WTC11 (cell line): ENCODE measurements at regions not wholly inside any gene's neighbourhood (a gene's known extent, or its start where the extent isn't known, plus 50 kb on each side); places are given as distances from the start of the nearest gene placed in this dataset.

Source experiments
- ATAC-seq: fragments of 200-7000 bp; cut with Tn5 transposase; 2 replicates; pipeline ENCODE4 v1.10.0; 2021; ENCODE audit warnings: mild to moderate bottlenecking, moderate library complexity
- CTCF ChIA-PET: fragments of 300-600 bp; sonication (Branson Sonifier 250); formaldehyde crosslinking; loops from one replicate; lab custom pipeline; 2021; ENCODE audit warnings: antibody characterized with exemption; lab: Charles Lee
- POLR2A ChIA-PET: fragments of 350-600 bp; sonication (Branson Sonifier 250); formaldehyde crosslinking; loops from one replicate; lab custom pipeline; 2021; ENCODE audit warnings: antibody characterized with exemption; lab: Charles Lee
- DNase-seq: peaks from one replicate; pipeline ENCODE4 v3.0.0; 2021; ENCODE audit warnings: low spot score
- H3K27ac Mint-ChIP-seq: 2 replicates; pipeline ENCODE4 v1.8.0; 2021; ENCODE audit warnings: mixed read lengths
- H3K27me3 Mint-ChIP-seq: 2 replicates; pipeline ENCODE4 v1.8.0; 2021; ENCODE audit warnings: low read depth, mild to moderate bottlenecking, moderate library complexity, mixed read lengths
- H3K36me3 Mint-ChIP-seq: 2 replicates; pipeline ENCODE4 v1.8.0; 2021; ENCODE audit warnings: mixed read lengths
- H3K4me1 Mint-ChIP-seq: 2 replicates; pipeline ENCODE4 v1.8.0; 2022; ENCODE audit warnings: mixed read lengths
- H3K4me3 Mint-ChIP-seq: 2 replicates; pipeline ENCODE4 v1.8.0; 2021; ENCODE audit warnings: mild to moderate bottlenecking, moderate library complexity, mixed read lengths
- H3K9me3 Mint-ChIP-seq: 2 replicates; pipeline ENCODE4 v1.8.0; 2021; ENCODE audit warnings: mixed read lengths
- ATF3 ChIP-seq: sonication (generic); formaldehyde crosslinking; conservative IDR thresholded peaks from 2 replicates; pipeline ENCODE4 v1.8.1; 2022; ENCODE audit warnings: mild to moderate bottlenecking, missing genetic modification reagents
- CREM ChIP-seq: sonication (generic); formaldehyde crosslinking; IDR thresholded peaks from 2 replicates; pipeline ENCODE4 v1.8.1; 2022; ENCODE audit warnings: mild to moderate bottlenecking, missing genetic modification reagents, moderate library complexity
- E2F5 ChIP-seq: sonication (generic); formaldehyde crosslinking; IDR thresholded peaks from 2 replicates; pipeline ENCODE4 v1.8.1; 2022; ENCODE audit warnings: mild to moderate bottlenecking, moderate library complexity, missing genetic modification reagents
- FOXK1 ChIP-seq: sonication (generic); formaldehyde crosslinking; IDR thresholded peaks from 2 replicates; pipeline ENCODE4 v1.8.0; 2022; ENCODE audit warnings: mild to moderate bottlenecking, moderate library complexity, missing genetic modification reagents
- IRF1 ChIP-seq: sonication (generic); formaldehyde crosslinking; IDR thresholded peaks from 2 replicates; pipeline ENCODE4 v1.8.0; 2023; ENCODE audit warnings: missing genetic modification reagents
- NR1H2 ChIP-seq: sonication (generic); formaldehyde crosslinking; IDR thresholded peaks from 2 replicates; pipeline ENCODE4 v1.9.0; 2021; ENCODE audit warnings: mild to moderate bottlenecking, moderate library complexity, missing genetic modification reagents
- PRDM15 ChIP-seq: sonication (generic); formaldehyde crosslinking; IDR thresholded peaks from 2 replicates; pipeline ENCODE4 v1.8.0; 2022; ENCODE audit warnings: missing genetic modification reagents
- RELA ChIP-seq: sonication (generic); formaldehyde crosslinking; IDR thresholded peaks from 2 replicates; pipeline ENCODE4 v1.8.1; 2022; ENCODE audit warnings: missing genetic modification reagents, mild to moderate bottlenecking, borderline replicate concordance
- RORB ChIP-seq: fragments of 250-450 bp; sonication (Bioruptor Pico); IDR thresholded peaks from 2 replicates; pipeline ENCODE4 v1.9.0; 2021; ENCODE audit warnings: mild to moderate bottlenecking
- TEAD1 ChIP-seq: sonication (generic); formaldehyde crosslinking; IDR thresholded peaks from 2 replicates; pipeline ENCODE4 v1.8.0; 2022; ENCODE audit warnings: mild to moderate bottlenecking, missing genetic modification reagents
- ZBTB21 ChIP-seq: sonication (generic); formaldehyde crosslinking; IDR thresholded peaks from 2 replicates; pipeline ENCODE4 v1.8.1; 2023; ENCODE audit warnings: mild to moderate bottlenecking, missing genetic modification reagents, borderline replicate concordance
- ZNF121 ChIP-seq: sonication (generic); formaldehyde crosslinking; IDR thresholded peaks from 2 replicates; pipeline ENCODE4 v1.8.0; 2023; ENCODE audit warnings: missing genetic modification reagents
- ZNF219 ChIP-seq: sonication (generic); formaldehyde crosslinking; IDR thresholded peaks from 2 replicates; pipeline ENCODE4 v1.8.0; 2023; ENCODE audit warnings: missing genetic modification reagents, mild to moderate bottlenecking, borderline replicate concordance
- ZNF232 ChIP-seq: sonication (generic); formaldehyde crosslinking; IDR thresholded peaks from 2 replicates; pipeline ENCODE4 v1.8.0; 2022; ENCODE audit warnings: mild to moderate bottlenecking, missing genetic modification reagents
- ZNF263 ChIP-seq: sonication (generic); formaldehyde crosslinking; IDR thresholded peaks from 2 replicates; pipeline ENCODE4 v1.8.1; 2022; ENCODE audit warnings: low read depth, mild to moderate bottlenecking, moderate library complexity, missing genetic modification reagents
- ZNF317 ChIP-seq: sonication (generic); formaldehyde crosslinking; IDR thresholded peaks from 2 replicates; pipeline ENCODE4 v1.8.1; 2023; ENCODE audit warnings: low read depth, mild to moderate bottlenecking, moderate library complexity, missing genetic modification reagents, borderline replicate concordance
- ZNF416 ChIP-seq: fragments of 250-450 bp; sonication (Bioruptor Pico); IDR thresholded peaks from 2 replicates; pipeline ENCODE4 v1.9.0; 2021; ENCODE audit warnings: mild to moderate bottlenecking, inconsistent platforms
- ZSCAN18 ChIP-seq: fragments of 250-450 bp; sonication (Bioruptor Pico); IDR thresholded peaks from 2 replicates; pipeline ENCODE4 v2.1.2; 2022; ENCODE audit warnings: mild to moderate bottlenecking, moderate library complexity

GRCh38 chr13:106262886-106263285 is 272.6 kb downstream of the EFNB2 start:
- no peaks in the 10 kb centered on the region for H3K4me1 Mint-ChIP-seq
- CTCF ChIA-PET: no interaction called here
- H3K9me3 Mint-ChIP-seq: peaks cover 20% of the 10 kb centered on the region

GRCh38 chr13:106261450-106261849 is 274.0 kb downstream of the EFNB2 start:
- H3K9me3 Mint-ChIP-seq: peaks cover 20% of the 10 kb centered on the region
- DNase-seq (no peak), ATAC-seq (no peak)
- peaks cover 15% of the 10 kb centered on the region for H3K36me3 Mint-ChIP-seq
- ChIA-PET POLR2A (no interaction called here), CTCF (no interaction called here)
- H3K4me1 Mint-ChIP-seq: no peaks in the 10 kb centered on the region
- no peak overlapping the region for H3K4me3 Mint-ChIP-seq
- TF ChIP-seq ZNF121 (CRISPR knock-in tag) (no peak), ZSCAN18 (CRISPR knock-in tag) (no peak)
- no peaks in the 10 kb centered on the region; the same call in 1 of the 2 replicates for H3K27me3 Mint-ChIP-seq
- H3K27ac Mint-ChIP-seq: no peak overlapping the region

More at GRCh38 chr13:106262886-106263285, 272.6 kb downstream of the EFNB2 start:
- no peak overlapping the region for H3K4me3 Mint-ChIP-seq
- ATAC-seq (no peak), DNase-seq (no peak)
- TF ChIP-seq ZBTB21 (CRISPR knock-in tag) (no peak), ZSCAN18 (CRISPR knock-in tag) (no peak), CREM (no peak), ATF3 (CRISPR knock-in tag) (no peak), PRDM15 (CRISPR knock-in tag) (no peak), E2F5 (CRISPR knock-in tag) (no peak), IRF1 (CRISPR knock-in tag) (no peak), ZNF317 (no peak), RORB (no peak), ZNF232 (CRISPR knock-in tag) (no peak), NR1H2 (no peak), ZNF416 (CRISPR knock-in tag) (no peak), RELA (no peak), ZNF219 (CRISPR knock-in tag) (no peak), ZNF263 (CRISPR knock-in tag) (no peak), FOXK1 (CRISPR knock-in tag) (no peak), TEAD1 (CRISPR knock-in tag) (no peak)
- H3K27me3 Mint-ChIP-seq: no peaks in the 10 kb centered on the region; the same call in 1 of the 2 replicates
- H3K36me3 Mint-ChIP-seq: peaks cover 15% of the 10 kb centered on the region
- POLR2A ChIA-PET: interaction anchor here (0.6 kb wide), 1 partner anchor 16 kb away, joined by 3 read pairs; no protein-coding TSS in a partner anchor
- no peak overlapping the region for H3K27ac Mint-ChIP-seq
